CD1c-positive myeloid dendritic cell (primary cell): ENCODE measurements at regions not wholly inside any gene's neighbourhood (a gene's known extent, or its start where the extent isn't known, plus 50 kb on each side); places are given as distances from the start of the nearest gene placed in this dataset.

Source experiments
- DNase-seq: peaks from one replicate; pipeline ENCODE4 v3.0.0-alpha.2; 2016; ENCODE audit errors: extremely low spot score

DNA sequence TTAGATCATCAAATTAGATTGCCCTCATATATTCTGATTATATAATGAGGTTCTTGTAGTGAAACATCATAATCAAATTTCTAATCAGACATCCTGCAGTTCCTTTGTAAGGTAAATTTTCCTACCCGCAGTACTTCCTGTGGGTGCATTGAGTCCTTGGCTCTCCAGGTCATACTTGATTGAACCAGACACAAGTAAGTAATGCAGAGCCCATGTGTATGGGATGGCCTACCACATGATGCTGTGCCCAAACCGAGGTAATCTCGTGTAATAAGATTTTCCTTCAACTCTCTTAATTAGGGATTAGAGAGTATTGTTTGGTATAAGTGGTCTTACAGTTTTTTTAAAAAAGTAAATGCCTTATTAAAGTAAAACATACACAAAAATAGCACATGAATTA lies 1841.8 kb downstream of the PCDH7 start:
- DNase-seq: no peak

DNA sequence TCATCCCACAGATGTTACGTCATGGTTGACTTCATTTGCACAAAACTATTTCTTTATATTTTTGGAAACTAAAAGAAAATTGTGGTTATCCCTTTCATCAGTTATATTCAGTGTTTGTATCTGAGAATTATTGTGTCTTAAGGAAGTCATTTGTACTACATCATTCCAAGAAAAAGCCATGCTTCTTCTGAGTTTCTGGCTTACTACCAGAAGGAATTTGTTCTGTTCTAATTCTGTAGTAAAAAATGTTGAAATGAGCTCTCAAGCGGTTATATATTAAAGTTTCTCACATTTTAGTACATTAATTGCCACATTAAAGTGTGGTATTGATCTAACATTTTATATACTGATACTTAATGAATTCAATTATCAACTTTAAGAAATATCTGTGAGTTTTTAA lies 1844.5 kb downstream of the PCDH7 start:
- DNase-seq: no peak

DNA sequence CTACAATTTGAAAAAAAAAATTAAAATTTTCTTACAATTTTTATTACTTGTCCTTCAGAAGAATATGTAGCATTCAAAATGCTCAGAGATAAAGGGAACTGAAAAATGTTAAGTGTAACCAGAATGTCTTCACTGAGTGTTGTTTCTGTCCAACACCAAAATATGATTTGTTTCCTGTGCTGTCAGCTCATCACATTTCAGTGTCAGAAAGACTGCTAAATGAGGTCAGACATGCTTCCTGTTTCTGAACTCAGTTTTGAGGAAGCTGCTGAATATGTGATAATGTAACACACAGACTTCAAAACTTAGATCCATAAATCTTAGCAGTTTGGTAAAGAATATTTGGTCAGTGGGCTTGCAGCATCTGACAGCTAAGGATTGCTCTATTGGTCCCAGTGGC lies 1849.7 kb downstream of the PCDH7 start:
- peak; percentile 78 for DNase-seq

DNA sequence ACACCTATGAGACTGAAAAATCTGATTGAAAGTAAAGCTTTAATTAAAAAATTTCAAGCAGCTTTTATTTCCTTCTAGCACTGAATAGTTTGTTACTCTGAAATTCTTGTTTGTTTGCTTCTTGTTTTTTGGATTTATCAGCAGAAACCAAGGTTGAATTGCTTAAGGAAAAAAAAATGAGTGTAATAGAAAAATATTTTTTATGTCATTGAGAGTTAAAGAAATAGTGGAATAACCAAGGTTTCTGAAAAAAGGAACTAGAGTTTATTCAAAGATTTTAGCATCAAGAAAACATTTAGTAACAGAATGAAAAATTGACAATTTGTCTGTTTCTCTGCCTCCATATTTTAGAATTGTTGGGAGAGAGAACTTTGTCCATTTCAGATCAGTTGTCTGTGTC lies 1852.2 kb downstream of the PCDH7 start:
- peak; percentile 5 for DNase-seq

DNA sequence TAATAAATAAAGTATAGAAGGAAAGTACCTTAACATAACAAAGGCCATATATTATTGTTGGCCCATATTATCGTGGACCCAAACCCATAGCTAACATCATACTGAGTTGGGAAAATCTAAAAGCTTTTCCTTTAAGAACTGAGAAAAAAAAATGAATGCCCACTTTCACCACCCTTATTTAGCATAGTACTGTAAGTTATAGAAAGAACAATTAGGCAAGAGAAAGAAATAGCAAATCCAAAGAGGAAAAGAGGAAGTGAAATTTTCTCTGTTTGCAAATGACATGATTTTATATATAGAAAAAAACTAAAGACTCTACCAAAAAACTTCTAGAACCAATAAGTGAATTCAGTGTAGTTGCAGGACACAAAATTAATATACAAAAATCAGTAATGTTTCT lies 1854.6 kb downstream of the PCDH7 start:
- peak; percentile 36 for DNase-seq

DNA sequence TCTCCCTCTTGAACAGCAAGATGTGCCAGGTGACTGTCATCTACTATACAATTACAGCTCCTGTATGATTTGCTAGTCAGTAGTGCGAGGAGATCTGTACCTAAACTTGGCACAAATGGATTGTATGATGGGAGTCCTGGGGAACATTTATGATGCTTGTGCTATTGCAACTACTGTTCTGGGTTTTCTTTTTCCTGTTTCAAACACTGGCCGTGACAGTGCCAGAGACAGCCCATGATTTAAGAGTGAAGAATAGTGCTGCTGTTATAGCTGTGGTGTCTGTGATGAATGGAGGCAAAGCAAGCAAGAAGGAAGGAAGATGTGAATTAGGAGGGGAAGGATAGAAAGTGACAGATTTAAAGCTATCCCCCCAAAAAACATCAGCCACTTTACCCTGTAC lies 1868.9 kb downstream of the PCDH7 start:
- DNase-seq: no peak

DNA sequence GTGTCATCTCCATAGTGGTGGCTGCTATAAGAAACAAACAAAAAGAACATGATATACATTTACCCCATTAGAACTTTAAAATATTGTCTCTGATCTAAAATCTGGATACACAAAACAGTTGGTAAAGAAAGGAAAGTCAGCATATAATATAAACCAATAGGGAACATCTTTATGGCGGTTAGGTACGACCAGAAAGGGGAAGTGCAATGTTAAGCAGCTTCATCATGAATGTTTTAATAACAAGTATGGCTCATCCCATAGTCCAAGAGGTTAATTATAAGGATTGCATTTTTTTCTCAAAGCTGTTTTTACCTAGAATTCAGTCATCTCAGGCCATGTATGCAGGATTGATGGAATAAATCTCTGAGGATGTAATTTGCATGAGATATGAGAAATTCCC lies 1869.7 kb downstream of the PCDH7 start:
- DNase-seq: no peak

DNA sequence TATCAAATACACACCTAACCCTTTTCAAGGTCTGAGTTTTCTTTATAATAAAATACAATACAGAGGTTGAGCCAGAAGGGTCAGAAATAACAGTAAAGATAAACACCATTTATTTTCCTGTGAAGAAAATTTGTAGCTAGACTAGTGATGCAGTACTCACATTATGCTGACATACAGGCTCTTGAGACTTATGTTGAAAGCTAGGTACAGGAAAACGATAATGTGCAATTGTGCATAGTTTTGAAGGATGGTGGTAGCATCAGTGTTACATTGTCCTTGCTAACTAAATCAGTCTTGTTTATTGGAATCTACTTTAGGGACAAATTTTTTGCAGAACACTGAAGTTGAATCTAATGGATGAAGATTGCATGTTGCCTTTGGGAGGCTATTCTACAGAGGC lies 1877.2 kb downstream of the PCDH7 start:
- DNase-seq: no peak

DNA sequence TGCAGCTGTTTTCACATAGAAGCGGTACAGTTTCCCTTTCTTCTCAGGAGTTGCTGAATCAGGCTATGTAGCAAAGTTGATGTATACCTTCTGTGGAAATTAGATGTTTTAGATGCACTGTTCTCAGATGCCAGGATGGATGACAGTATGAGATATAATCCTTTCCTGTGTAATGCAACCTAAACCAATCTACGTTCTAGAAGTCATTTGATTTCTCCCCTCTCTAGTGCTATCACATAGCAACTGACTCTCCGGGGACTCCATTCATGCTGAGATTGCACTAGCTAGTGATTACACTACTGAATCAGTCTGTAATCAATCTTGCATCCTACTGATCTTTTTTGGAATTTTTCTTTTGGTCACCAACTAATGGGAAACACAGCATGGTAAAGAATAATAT lies 1881.7 kb downstream of the PCDH7 start:
- DNase-seq: no peak

DNA sequence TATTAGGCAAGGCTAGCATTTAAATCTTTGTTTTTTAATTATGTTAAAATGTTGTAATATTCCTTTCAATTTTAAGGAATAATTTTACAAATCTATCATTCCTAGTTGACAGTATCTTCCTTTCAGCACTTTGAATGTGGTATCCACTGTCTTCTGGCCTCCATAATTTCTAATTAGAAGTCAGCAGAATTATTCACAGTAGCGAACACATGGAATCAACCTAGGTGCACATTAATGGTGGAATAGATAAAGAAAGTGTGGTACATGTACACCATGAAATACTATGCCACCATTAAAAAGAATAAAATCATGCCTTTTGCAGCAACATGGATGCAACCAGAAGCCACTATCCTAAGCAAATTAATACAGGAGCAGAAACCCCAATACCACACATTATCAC lies 1887.8 kb downstream of the PCDH7 start:
- no peak for DNase-seq

DNA sequence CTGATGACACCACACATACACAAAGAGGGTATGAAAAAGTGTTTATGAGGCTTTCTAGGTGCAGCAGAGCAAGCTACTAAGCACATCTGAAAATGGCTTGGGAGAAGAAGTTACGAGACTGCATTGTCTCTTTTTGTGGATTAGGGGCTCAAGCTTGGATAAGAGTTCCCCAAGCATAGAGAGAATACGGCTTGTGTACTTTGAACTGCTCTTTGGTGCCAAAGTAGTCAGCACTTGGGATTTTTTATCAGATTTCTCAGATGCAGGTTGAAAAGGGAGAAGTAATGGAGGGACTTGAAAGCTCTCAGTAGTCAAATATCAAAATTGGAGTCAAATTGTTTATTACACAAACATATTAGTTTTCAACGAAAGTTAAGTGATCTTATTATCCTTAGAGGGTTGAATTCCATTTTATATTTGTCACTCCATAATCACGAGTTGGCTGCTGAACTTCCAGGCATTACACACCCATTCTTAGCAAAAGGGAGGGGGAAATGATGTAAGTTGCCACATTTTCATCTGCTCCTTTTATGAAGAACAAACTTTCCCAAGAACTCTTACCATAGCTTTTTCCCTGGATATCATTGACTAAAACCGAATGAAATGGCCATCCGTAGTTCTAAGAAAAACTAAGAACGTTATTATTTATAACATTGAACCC lies 1904.9 kb downstream of the PCDH7 start:
- no peak for DNase-seq

DNA sequence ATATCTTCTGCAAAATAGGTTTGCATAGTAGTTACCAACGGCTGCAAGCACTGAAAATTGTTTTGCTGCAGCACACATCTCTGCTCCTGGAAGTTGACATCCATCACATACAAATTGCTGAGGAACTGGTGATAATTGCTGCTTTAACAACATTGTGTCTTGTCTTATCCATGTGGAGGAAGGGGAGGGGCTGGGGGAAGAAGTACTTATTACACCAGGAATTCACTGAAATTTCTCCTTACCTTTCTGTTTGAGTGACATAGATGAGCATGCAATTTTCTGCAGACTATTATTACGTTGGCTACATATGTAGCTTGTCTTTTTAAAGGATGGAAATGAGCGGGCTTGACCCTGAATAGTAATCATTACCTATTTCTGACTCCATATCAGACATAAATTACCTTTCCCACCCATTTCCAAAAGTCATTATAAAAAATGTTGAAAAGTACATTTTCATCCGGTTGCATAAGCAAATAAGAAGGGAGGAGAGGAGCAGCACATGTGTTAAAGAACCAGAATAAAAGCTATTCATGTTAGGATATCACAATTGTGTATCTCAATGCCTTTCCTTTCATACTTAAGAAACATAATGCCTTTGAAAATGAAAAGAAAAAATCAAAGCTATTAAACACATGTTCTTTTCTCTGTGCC lies 1905.6 kb downstream of the PCDH7 start:
- DNase-seq: no peak

DNA sequence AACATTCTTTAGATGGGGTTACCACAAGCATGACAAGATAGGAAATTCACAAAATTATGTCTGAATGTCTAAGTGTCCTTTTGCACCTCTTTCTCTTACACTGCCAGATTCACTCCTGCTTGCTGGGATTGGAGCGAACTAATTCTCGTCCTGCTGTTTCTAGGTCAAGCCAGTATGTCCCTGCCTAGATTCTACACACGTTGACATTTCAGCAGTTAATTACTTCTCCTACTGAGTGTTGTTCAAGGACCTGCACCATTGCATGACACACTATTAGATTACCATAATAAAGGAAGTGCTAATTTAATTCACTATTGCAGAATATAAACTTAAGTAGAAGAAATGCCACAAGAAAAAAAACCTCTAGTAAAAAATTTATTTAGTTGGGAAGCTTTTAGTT lies 1911.7 kb downstream of the PCDH7 start:
- DNase-seq: no peak

DNA sequence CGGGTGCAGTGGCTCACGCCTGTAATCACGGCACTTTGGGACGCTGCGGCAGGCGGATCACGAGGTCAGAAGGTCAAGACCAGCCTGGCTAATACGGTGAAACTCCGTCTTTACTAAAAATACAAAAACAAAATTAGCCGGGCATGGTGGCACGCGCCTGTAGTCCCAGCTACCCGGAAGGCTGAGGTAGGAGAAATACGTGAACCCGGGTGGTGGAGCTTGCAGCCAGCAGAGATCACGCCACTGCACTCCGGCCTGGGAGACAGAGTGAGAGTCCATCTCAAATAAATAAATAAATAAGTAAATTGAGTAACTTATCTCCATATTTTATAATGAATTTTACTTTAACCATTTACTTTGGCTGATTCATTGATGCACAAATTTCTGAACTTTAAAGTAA lies 1913.3 kb downstream of the PCDH7 start:
- no peak for DNase-seq

DNA sequence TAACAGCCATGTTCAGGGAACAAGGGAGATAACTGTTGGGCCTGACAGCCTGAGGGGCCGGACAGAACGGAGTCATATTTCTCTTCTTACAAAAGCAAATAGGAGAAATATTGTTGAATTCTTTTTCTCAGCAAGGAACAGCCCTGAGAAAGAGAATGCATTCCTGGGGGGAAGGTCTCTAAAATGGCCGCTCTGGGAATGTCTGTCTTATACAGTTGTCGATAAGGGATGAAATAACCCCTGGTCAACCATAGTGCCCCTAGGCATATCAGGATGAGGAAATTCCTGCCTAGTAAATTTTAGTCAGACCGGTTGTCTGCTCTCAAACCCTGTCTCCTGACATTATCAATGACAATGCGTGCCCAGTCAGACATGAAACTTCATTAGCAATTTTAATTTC lies 1925.5 kb downstream of the PCDH7 start:
- no peak for DNase-seq

DNA sequence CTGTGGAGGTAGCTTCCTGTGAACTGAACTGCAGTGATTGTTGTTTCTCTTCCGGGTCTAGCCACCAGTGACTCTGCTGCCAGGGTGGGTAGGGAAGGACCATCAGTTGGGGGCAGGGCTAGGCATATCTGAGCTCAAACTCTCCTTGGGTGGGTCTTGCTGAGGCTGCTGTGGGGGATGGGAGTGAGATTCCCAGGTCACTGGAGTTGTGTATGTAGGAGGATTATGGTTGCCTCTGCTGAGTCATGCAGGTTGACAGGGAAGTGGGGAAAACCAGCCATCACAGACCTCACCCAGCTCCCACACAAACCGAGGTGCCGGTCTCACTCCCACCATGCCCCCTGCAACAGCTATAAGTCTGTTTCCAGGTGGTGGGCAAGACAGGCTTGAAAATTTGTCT lies 1937.8 kb downstream of the PCDH7 start:
- DNase-seq: no peak

DNA sequence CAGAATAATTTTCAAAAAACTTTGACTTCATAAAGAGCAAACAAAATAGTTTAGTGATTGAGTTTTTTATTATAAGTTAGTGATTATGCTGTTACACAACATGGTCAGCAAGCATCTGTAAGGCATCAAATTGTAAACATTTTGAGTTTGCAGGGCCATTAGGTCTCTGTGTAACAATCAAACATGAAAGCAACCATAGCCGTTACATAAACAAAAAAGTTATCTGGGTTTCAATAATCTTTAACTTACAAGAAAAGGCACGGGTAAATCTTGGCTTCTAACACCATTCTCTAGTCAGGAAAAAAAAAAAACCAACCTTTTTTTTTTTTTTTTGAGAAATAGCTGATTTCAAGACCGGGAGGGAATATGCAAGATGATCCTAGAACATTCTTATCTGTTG lies 1941.1 kb downstream of the PCDH7 start:
- no peak for DNase-seq

DNA sequence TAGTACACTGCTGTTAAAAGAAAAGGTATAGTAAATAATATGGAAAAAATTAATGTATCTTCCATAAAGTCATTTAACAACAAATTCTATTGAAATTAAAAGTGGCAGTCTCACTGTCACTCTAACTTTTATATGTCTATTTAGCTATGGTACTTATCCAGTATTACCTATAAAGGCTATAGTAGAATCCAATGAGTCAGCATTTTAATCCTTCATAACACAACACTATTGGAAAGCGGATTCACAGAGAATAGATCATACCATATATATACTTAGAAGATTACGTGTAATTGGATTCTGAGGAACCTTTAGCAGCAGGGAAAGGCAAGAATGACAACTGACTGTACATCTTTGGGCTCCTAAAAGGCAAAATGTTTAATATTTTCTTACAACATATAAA lies 1942.6 kb downstream of the PCDH7 start:
- no peak for DNase-seq

DNA sequence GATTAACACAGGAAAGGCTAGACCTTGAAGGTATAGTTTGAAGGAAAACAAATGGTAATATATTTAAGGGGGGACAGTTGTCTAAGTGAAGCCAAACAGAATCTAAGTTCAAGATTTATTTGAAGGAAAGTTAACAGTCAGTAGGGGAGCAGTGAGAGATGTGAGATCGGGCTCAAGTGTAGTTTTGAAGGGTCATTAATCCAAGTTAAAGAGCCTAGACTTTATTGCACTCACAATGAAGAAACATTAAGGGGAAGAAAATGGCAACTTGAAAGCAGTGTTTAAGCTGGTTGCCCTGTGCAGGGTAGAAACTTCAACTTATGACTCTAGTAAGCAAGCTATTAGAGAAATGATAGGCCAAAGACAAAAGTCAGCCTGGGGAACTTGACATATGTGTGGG lies 1952.2 kb downstream of the PCDH7 start:
- no peak for DNase-seq

DNA sequence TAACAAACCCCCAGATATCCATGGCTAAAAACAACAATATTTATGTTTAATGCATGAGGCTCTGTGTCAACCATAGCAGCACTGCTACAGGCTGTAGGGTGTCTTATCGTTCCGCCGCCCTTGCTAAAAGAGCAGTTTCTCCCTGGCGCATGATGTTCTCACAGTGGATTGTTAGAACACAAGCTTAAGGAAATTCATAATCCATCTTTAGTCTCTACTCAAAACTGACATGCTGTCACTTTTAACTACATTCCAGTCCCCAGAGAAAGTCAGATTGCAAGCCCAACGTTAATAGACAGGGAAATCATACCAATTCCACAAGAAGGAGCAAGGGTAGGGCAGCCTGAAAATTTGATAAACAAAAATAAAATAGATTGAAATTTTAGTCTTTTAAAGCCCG lies 1960.8 kb downstream of the PCDH7 start:
- DNase-seq: no peak

DNA sequence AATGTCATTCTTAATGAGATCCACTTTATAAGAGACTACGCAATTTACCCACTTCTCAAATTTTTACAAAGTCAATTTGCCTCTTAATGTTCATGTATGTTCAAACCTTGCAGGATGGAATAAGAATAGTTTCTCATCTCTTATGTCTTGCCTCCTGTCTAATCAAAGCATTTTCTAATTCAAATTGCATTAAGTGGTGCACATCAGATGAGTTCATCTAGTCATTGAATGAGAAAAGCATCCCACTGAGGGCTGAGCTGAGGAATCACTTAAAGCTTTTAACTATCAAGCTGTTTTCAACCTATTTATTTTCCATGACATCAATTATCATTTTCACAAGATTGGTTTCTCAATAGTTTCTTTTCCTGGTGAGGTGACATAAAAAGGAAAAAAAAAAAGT lies 1964.0 kb downstream of the PCDH7 start:
- no peak for DNase-seq

DNA sequence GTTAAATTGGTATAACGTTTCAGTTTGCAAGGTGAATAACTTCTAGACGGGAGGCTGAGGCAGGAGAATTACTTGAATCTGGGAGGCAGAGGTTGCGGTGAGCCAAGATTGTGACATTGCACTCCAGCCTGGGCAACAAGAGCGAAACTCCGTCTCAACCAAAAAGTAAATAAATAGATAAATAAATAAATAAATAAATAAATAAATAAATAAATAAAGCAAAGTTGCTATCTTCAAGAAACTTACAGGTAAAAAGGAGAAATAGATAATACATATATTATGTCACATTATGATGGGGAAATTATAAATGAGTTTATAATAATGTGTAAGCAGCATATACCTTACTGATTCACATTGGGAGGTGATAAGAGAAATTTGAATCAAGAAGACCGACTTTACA lies 1966.0 kb downstream of the PCDH7 start:
- no peak for DNase-seq

DNA sequence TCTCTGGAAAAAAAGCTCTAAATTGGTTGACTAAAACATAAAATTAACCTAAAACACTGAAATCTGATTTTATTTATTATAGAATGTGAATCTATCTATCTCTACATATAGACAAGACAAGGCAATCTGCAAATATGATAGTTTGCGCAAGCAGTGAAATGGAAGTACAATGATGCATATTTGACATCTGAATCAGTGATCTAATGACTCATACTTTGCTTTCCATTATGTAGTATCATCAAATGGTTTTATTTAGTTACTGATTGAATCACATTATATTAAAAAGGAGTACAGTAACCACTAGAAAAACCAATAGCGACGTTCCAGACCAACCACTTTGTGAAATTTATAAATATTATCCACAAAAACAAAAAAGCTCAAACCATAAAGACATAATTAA lies 1969.3 kb downstream of the PCDH7 start:
- no peak for DNase-seq

DNA sequence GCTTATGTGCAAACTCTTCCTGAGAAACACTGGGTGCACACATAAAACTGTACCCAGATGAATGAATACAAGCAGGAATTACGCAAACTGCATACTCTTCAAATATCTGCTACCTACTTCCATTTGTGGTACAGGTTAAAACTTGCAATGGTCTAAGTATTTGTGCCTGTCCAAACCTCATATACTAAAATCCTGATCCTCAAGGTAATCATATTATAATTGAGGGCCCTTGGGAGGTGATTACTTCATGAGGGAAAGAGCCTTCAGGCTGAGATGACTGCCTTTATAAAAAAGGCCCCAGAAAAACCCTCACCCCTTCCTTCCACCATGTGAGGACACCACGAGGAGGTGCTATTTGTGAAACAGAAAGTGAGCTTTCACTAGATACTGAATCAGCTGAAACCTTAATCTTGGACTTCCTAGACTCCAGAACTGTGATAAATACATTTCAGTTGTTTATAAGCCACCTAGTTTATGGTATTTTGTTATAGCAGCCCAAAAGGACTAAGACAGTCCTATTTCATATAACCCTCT lies 1977.2 kb downstream of the PCDH7 start:
- no peak for DNase-seq
